ENCODE measurements at regions not wholly inside any gene's neighbourhood (a gene's known extent, or its start where the extent isn't known, plus 50 kb on each side); places are given as distances from the start of the nearest gene placed in this dataset.

GRCh38 chr6:150547502-150548222 lies 52.0 kb upstream of the PLEKHG1 start:
- TF ChIP-seq CTCF (IDR thresholded peaks at IDR 0.05) (no peak), POLR2AphosphoS5 (IDR thresholded peaks at IDR 0.05) (no peak)

Measured in esophagus muscularis mucosa (tissue), 3 donors.